Upper lobe of left lung (tissue), 4 donors: ENCODE measurements at regions not wholly inside any gene's neighbourhood (a gene's known extent, or its start where the extent isn't known, plus 50 kb on each side); places are given as distances from the start of the nearest gene placed in this dataset.

Experiments used
- CTCF ChIP-seq, 6 experiments: fragments of 450-650 bp in 4 of 6; fragments of 200-600 bp in 2 of 6; sonication (generic) in 2 of 6; IDR thresholded peaks; one replicate each; pipeline ENCODE4 v1.5.1; 2016 to 2019; ENCODE audit warnings: antibody characterized with exemption in 6 of 6
- POLR2A ChIP-seq, 4 donors: fragments of 450-650 bp; IDR thresholded peaks; one replicate each; pipeline ENCODE4 v1.5.1; 2016 to 2017; ENCODE audit warnings: antibody characterized with exemption in 4 of 4, mild to moderate bottlenecking in 2 of 4
- POLR2AphosphoS5 ChIP-seq, 2 donors: sonication (generic); formaldehyde crosslinking; IDR thresholded peaks; one replicate each; pipeline ENCODE4 v1.5.1; 2017; ENCODE audit warnings: antibody characterized with exemption in 2 of 2

- TF ChIP-seq CTCF (IDR thresholded peaks at IDR 0.05) (no peak), POLR2A (IDR thresholded peaks at IDR 0.05) (no peak), POLR2AphosphoS5 (IDR thresholded peaks at IDR 0.05) (no peak)
Measured at GRCh38 chr15:95401587-95401986, 928.9 kb upstream of the NR2F2 start.
